Ishikawa (cell line): ENCODE measurements at regions not wholly inside any gene's neighbourhood (a gene's known extent, or its start where the extent isn't known, plus 50 kb on each side); places are given as distances from the start of the nearest gene placed in this dataset.

Experiments
- CEBPB ChIP-seq: IDR thresholded peaks from 2 replicates; pipeline ENCODE4 v1.6.1; 2012
- CREB1 ChIP-seq: IDR thresholded peaks from 2 replicates; pipeline ENCODE4 v1.6.1; 2012; ENCODE audit warnings: low read depth
- EGR1 ChIP-seq: IDR thresholded peaks from 2 replicates; pipeline ENCODE4 v1.6.1; 2012
- EP300 ChIP-seq: IDR thresholded peaks from 2 replicates; pipeline ENCODE4 v1.6.1; 2012; ENCODE audit warnings: borderline replicate concordance
- FOXM1 ChIP-seq: IDR thresholded peaks from 2 replicates; pipeline ENCODE4 v1.6.1; 2012; ENCODE audit warnings: low read depth, borderline replicate concordance
- NFIC ChIP-seq: IDR thresholded peaks from 2 replicates; pipeline ENCODE4 v1.6.1; 2012
- RAD21 ChIP-seq: IDR thresholded peaks from 2 replicates; pipeline ENCODE4 v1.6.1; 2012; ENCODE audit warnings: low read depth
- REST ChIP-seq: IDR thresholded peaks from 2 replicates; pipeline ENCODE4 v1.6.1; 2012; ENCODE audit warnings: low read depth, mild to moderate bottlenecking
- TAF1 ChIP-seq: IDR thresholded peaks from 2 replicates; pipeline ENCODE4 v1.6.1; 2012; ENCODE audit warnings: low read depth, mild to moderate bottlenecking
- TCF12 ChIP-seq: IDR thresholded peaks from 2 replicates; pipeline ENCODE4 v1.6.1; 2012; ENCODE audit warnings: low read depth
- TEAD4 ChIP-seq: IDR thresholded peaks from 2 replicates; pipeline ENCODE4 v1.6.1; 2012
- YY1 ChIP-seq: IDR thresholded peaks from 2 replicates; pipeline ENCODE4 v1.6.1; 2012; ENCODE audit warnings: low read depth
- ZBTB7A ChIP-seq: IDR thresholded peaks from 2 replicates; pipeline ENCODE4 v1.6.1; 2012; ENCODE audit warnings: low read depth
- TF ChIP-seq, protein P1 (sequence below): IDR thresholded peaks from 2 replicates; pipeline ENCODE4 v1.6.1; 2012
- TF ChIP-seq, protein P2 (sequence below): IDR thresholded peaks from 2 replicates; pipeline ENCODE4 v1.6.1; 2012

DNA sequence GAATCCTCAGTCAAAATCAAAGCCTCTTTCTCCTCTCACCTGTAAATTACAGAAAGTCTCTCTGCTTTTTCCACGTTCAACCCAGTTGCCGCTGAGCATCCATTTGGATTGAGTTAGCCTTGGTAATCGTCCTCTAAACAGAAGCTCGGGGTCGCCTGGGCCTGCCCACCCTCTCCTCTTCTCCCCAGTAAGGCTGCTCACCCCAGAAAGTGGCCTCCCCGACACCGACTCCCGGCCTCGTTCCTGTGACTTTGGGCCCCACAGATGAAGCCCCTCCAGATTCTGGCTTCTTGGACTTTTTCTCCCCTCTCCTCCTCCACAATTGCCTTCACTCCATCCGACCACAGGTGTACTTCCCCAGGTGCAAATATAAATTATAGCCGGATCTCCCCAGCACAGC, 1500.0 kb downstream of the BRD1 start:
- TF ChIP-seq TEAD4: no peak

GRCh38 chr22:48323746-48324145, 1503.9 kb downstream of the BRD1 start:
- TF ChIP-seq CREB1: no peak

GRCh38 chr22:48322907-48323306, 1504.8 kb downstream of the BRD1 start:
- TF ChIP-seq TCF12 (no peak), REST (no peak), TAF1 (no peak), CEBPB (no peak), EP300 (no peak), EGR1 (no peak), FOXM1 (no peak), YY1 (no peak), CREB1 (no peak), TEAD4 (no peak), NFIC (no peak), ZBTB7A (no peak)
- TF ChIP-seq, protein P1, sequence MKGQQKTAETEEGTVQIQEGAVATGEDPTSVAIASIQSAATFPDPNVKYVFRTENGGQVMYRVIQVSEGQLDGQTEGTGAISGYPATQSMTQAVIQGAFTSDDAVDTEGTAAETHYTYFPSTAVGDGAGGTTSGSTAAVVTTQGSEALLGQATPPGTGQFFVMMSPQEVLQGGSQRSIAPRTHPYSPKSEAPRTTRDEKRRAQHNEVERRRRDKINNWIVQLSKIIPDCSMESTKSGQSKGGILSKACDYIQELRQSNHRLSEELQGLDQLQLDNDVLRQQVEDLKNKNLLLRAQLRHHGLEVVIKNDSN: no peak
- TF ChIP-seq, protein P2, sequence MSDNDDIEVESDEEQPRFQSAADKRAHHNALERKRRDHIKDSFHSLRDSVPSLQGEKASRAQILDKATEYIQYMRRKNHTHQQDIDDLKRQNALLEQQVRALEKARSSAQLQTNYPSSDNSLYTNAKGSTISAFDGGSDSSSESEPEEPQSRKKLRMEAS: no peak

GRCh38 chr22:48321986-48322545, 1505.6 kb downstream of the BRD1 start:
- TF ChIP-seq, protein P2: no peak
- TF ChIP-seq CREB1 (no peak), TAF1 (no peak), EP300 (no peak), TCF12 (no peak), TEAD4 (no peak), EGR1 (no peak), ZBTB7A (no peak), YY1 (no peak), FOXM1 (no peak)
- TF ChIP-seq, protein P1: no peak

GRCh38 chr22:48320683-48321451, 1506.8 kb downstream of the BRD1 start:
- TF ChIP-seq FOXM1 (no peak), EP300 (no peak), CEBPB (no peak), EGR1 (no peak), CREB1 (no peak), YY1 (no peak), TEAD4 (no peak)
- TF ChIP-seq, protein P1: no peak

DNA sequence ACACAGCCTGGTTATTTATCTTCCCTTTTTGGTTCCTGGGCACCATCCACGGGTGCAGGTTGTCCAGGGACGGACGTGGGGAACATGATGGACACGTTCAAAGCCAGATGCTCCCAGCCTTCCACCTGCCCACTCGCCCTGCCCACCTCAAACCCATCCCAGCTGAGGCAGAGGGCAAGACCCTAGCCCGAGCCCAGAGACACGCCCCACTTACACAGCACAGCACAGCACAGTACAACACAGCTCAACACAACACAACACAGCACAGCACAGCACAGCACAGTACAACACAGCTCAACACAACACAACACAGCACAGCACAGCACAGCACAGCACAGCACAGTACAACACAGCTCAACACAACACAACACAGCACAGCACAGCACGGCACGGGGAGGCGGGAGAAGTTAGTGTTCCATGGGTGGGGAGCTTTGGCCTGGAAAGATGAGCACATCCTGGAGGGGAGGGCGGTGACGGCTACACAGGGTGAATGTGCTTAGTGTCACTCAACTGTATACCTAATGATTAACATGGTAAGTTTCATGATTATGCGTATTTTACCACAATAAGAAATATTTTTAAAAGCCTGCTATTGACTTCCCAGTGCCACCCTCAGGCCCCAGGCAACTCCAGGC, 1507.5 kb downstream of the BRD1 start:
- TF ChIP-seq RAD21 (no peak), NFIC (no peak), FOXM1 (no peak), CREB1 (no peak)
- TF ChIP-seq, protein P1: no peak

DNA sequence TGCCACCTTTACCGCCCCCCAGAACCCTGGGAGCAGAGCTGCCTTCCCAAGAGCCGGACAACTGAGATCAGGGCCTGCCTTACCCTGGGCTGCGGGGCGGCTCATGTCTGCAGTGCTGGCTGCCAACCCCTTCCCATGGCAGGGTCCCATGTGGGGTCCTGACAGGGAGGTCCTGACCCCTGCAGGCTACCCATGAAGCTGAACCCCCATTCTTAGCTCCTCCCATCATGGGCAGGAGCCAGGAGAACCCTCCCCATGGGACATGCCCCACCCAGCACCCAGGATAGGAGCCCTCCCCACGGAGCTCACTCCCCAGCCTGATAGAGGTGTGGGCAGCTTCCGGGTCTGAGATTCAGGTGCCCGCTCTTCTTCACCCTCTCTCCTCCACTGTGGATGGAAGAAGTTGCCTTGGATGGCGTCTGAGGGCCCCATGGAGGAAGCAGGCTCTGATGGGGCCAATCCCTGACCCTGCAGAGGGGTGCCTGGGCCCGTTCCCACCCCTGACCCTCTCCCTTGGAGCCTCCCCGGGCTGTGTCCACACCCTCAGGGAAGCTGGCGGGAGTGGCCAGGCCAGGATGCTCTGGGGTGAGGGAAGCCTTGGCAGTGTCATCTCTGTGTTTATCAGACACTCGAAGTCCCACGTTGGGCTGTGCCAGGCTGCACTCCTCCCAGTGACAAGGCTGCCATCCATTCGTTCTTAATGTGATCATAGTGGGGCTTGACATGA, 1508.2 kb downstream of the BRD1 start:
- TF ChIP-seq RAD21 (no peak), CREB1 (no peak)
